ENCODE measurements at regions not wholly inside any gene's neighbourhood (a gene's known extent, or its start where the extent isn't known, plus 50 kb on each side); places are given as distances from the start of the nearest gene placed in this dataset.

GRCh38 chr16:79928142-79928873, 327.8 kb upstream of the MAF start:
- no peak for DNase-seq

- no peak for DNase-seq
These were observed 326.1 kb upstream of the MAF start for GRCh38 chr16:79926451-79927205.

GRCh38 chr16:79923431-79923830, 322.9 kb upstream of the MAF start:
- no peak for DNase-seq

GRCh38 chr16:79920685-79921084, 320.1 kb upstream of the MAF start:
- DNase-seq: no peak

DNA sequence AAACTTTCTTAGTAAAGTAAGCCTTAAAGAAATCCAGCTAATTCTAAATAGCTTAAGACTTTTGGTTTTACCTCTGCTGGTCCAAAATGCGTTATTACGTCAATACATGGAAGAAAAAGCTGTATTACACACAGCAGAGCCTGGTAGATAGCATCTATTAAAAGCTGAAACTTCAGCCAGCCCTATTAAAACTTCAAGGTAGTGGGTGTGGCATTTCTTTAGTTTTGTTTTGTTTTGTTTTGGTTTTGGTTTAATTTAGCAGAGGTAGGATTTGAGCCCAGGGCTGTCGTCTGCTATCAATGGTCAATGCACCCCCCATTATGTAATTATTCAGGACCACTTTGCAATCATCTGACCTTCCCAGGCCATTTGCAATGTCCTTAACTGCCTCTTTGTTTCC, 318.4 kb upstream of the MAF start:
- no peak for DNase-seq

DNA sequence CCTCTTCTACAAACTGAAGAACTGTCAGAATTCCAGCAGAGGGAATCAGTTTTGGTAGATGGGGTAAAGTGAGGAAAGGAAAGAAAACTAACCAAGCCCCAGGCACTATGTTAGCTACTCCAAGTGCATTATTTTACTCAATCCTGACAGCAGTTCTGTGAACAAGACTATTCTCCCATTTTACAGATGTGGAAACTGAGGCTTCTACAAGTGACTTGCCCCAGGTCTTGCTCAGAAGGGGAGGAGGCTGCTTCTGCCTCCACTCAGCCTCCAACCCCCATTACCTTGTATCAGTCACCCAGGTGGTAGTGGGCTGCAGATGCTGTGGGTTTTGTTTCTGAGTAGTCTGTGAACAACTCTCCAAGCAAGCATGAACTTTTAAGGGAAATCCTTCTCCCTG, 315.2 kb upstream of the MAF start:
- no peak for DNase-seq

GRCh38 chr16:79914961-79915720, 314.6 kb upstream of the MAF start:
- no peak for DNase-seq

- no peak for DNase-seq
These were observed 312.2 kb upstream of the MAF start for GRCh38 chr16:79912592-79913310.

- no peak for DNase-seq
These were observed 311.1 kb upstream of the MAF start for GRCh38 chr16:79911660-79912059.

DNA sequence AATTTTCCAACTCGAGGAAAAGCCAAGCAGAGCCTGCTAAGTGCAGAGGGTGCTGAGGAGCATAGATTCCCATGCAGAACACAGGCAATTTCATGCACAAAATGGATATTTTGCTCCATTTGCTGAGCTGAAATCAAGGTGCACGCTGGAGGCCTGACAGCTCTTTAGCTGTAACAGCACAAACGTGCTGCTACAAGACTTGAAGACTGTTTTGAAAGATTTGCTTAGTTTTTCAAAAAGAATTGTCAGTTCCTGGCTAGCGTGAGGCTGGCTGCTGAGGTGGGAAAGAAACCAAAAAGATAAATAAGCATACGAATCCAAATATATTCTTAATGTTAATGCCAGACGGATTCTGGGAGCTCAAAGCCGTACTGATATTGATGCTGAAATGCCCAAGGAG, 309.0 kb upstream of the MAF start:
- DNase-seq: no peak

- no peak for DNase-seq
These were observed 302.9 kb upstream of the MAF start for GRCh38 chr16:79903471-79903870.

DNA sequence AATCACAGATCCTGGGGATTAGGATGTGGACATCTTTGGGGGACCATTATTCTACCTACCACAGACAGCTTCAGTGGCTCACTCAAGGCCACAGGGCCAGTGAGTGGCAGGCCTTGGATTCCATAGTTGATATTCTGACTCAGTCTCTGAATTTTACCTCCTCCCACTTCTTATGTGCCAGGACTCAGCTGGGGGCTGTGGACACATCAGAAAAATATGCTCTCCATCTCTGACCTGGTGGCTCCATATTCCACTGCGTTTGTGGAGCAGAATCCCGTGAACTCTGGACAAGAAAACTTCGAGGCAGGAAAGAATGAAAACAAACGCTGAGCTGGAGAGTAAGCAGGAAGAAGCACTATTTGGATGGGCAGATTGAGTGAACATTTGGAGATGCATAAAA, 301.8 kb upstream of the MAF start:
- no peak for DNase-seq

DNA sequence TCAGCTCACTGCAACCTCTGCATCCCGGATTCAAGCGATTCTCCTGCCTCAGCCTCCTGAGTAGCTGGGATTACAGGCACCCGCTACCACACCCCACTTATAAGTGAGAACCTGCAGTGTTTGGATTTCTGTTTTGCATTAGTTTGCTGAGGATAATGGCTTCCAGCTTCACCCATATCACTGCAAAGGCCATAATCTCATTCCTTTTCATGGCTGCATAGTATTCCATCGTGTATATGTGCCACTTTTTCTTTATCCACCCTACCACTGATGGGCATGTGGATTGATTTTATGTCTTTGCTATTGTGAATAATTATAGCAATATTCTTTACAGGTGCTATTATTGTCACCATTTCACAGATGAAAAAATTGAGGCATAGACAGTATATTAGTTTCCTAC, 301.0 kb upstream of the MAF start:
- DNase-seq: no peak

GRCh38 chr16:79899716-79900115, 299.2 kb upstream of the MAF start:
- DNase-seq: no peak

- no peak for DNase-seq
These were observed 298.8 kb upstream of the MAF start for GRCh38 chr16:79899316-79899715.

- no peak for DNase-seq
These were observed 298.2 kb upstream of the MAF start for GRCh38 chr16:79898703-79899102.

- DNase-seq: no peak
These were observed 297.1 kb upstream of the MAF start for GRCh38 chr16:79897453-79898146.

DNA sequence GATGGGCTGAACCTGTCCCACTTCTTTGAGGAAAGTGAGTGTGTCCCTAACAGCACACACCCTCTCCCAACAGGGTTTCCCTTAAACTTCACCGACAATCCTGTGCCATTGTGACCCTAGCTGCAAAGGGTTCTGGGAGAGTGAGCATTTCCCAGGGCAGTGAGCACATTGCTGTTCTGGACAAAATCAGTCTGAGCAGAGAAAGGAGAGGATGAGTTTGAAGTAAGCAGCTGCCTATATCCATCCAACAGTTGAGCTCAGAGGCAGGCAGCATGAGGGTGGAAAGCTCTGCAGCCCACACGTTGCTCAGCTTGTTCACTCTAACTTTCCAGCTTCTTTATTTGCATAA, 296.5 kb upstream of the MAF start:
- no peak for DNase-seq

DNA sequence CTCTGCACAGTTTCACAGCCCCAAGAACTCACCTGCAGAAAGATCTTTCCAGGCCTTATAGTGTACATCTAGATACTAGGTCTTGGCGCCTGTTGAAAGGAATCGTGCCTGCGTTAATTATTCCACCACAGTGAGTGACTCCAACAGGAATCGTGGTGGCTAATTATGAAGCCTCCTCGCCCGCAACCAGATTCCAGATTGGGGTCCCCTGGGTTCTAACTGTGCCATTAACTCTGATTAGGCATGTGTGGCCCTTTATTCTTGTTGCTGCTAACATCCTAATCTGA, 295.3 kb upstream of the MAF start:
- no peak for DNase-seq

DNA sequence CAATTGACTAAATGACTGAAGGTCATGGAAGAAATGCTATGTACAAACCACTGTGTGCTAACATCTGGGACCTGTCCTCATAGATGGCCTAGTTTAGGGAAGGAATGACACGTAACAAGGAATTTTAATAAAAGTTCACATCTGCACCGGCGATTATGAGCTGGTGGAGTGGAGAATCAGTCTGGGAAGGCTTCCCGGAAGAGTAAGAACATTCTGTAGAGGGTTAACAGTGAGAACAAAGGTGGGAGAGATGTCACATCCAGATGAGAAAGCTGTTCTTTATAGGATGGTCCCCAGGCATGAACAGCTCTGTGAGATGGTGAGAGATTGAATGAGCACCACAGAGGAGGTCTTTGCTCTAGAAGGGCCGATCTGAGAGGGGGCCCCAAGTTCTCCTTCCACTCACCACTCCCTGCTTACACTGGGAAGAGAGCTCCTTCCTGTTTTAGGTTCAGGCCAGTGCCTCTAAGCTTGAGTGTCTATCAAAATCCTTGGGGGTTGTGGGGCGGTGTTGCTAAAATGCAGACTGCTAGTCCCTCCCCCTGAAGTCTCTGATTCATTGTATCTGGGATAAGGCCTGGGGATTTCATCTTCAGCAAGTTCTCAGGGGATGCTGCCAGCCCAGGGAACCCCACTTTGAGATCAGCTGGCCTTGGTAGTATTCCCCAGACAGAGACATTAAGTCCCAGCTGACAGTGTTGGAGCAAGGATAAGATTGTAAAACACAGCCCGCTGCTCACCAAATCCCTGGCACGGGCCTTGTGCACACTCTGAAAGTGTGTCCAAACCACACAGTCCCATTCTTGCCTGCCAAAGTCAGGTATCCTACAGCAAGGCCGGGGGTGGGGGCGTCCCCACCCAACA, 294.7 kb upstream of the MAF start:
- no peak for DNase-seq

- DNase-seq: no peak
These were observed 292.9 kb upstream of the MAF start for GRCh38 chr16:79893445-79893844.

GRCh38 chr16:79892278-79892677, 291.7 kb upstream of the MAF start:
- no peak for DNase-seq
